Testis (tissue), 2 donors: ENCODE measurements at regions not wholly inside any gene's neighbourhood (a gene's known extent, or its start where the extent isn't known, plus 50 kb on each side); places are given as distances from the start of the nearest gene placed in this dataset.

Source experiments
- POLR2A ChIP-seq: fragments of 450-650 bp; IDR thresholded peaks from one replicate; pipeline ENCODE4 v1.6.1; 2017; ENCODE audit warnings: antibody characterized with exemption, mild to moderate bottlenecking, moderate library complexity
- TF ChIP-seq, protein P1 (sequence below), 3 experiments: fragments of 450-650 bp in 2 of 3; fragments of 200-600 bp in 1 of 3; sonication (generic) in 1 of 3; IDR thresholded peaks; one replicate each; pipeline ENCODE4 v1.5.1; 2016 to 2019; ENCODE audit warnings: antibody characterized with exemption in 3 of 3, mild to moderate bottlenecking in 2 of 3, moderate library complexity in 1 of 3

- TF ChIP-seq, protein P1, sequence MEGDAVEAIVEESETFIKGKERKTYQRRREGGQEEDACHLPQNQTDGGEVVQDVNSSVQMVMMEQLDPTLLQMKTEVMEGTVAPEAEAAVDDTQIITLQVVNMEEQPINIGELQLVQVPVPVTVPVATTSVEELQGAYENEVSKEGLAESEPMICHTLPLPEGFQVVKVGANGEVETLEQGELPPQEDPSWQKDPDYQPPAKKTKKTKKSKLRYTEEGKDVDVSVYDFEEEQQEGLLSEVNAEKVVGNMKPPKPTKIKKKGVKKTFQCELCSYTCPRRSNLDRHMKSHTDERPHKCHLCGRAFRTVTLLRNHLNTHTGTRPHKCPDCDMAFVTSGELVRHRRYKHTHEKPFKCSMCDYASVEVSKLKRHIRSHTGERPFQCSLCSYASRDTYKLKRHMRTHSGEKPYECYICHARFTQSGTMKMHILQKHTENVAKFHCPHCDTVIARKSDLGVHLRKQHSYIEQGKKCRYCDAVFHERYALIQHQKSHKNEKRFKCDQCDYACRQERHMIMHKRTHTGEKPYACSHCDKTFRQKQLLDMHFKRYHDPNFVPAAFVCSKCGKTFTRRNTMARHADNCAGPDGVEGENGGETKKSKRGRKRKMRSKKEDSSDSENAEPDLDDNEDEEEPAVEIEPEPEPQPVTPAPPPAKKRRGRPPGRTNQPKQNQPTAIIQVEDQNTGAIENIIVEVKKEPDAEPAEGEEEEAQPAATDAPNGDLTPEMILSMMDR (IDR thresholded peaks at IDR 0.05): no peak
- TF ChIP-seq POLR2A: no peak
Observed at GRCh38 chr5:10115669-10116068, 134.0 kb downstream of the ATPSCKMT start.
